ENCODE measurements at regions not wholly inside any gene's neighbourhood (a gene's known extent, or its start where the extent isn't known, plus 50 kb on each side); places are given as distances from the start of the nearest gene placed in this dataset.

DNA sequence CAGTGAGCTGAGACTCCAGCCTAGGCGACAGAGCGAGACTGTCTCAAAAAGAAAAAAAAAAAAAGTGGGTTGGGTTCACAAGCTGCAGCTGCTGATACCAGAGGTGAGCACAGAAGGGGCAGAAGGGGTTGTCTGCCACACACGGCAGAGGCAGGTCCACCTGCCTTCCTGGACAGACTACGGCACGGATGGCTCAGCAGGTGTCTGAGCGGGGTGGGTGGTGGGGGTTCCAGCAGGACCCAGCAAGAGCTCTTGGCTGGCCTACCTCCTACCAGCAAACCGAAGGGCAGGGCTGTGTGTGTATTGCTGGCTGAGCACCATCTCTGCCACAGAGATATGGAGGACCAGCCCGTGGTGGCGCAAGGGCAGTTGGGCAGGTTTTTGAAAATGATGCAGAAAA lies 130.4 kb upstream of the ASB18 start:
- no peaks in the 10 kb centered on the region for H3K36me3 ChIP-seq
- intact Hi-C loops (cut with DNase I) = no loop called here
- no peaks in the 10 kb centered on the region for H3K4me1 ChIP-seq
- H3K4me3 ChIP-seq = no peak overlapping the region
- H3K27ac ChIP-seq = no peak overlapping the region
- DNase-seq (no peak), ATAC-seq (no peak)
- TF ChIP-seq, protein P1, sequence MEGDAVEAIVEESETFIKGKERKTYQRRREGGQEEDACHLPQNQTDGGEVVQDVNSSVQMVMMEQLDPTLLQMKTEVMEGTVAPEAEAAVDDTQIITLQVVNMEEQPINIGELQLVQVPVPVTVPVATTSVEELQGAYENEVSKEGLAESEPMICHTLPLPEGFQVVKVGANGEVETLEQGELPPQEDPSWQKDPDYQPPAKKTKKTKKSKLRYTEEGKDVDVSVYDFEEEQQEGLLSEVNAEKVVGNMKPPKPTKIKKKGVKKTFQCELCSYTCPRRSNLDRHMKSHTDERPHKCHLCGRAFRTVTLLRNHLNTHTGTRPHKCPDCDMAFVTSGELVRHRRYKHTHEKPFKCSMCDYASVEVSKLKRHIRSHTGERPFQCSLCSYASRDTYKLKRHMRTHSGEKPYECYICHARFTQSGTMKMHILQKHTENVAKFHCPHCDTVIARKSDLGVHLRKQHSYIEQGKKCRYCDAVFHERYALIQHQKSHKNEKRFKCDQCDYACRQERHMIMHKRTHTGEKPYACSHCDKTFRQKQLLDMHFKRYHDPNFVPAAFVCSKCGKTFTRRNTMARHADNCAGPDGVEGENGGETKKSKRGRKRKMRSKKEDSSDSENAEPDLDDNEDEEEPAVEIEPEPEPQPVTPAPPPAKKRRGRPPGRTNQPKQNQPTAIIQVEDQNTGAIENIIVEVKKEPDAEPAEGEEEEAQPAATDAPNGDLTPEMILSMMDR (IDR thresholded peaks at IDR 0.05) = no peak
- H3K9me3 ChIP-seq = no peaks in the 10 kb centered on the region
- peaks cover 5% of the 10 kb centered on the region for H3K27me3 ChIP-seq (ENCODE audit: low read depth)

DNA sequence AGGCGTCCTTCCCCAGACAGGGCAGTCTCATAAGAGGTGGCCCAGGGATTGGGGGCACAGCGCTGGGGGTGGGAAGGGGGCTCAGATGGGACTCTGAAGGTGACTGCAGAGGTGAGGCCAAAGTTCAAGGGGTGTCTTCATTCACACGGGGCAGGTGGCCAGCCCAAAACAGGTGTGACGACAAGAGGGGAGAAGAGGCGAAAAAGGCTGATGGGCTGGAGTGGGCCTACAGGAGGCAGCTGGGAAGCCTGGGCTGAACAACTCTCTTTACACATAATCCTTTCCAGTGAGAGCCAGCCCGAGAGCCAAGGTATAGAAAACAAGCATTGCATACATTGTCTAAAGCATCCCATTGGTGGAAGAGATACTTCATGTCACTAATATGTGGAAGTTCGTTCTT lies 130.9 kb upstream of the ASB18 start:
- intact Hi-C loops (cut with DNase I) = no loop called here
- H3K4me3 ChIP-seq = no peak overlapping the region
- peaks cover 5% of the 10 kb centered on the region for H3K27me3 ChIP-seq (ENCODE audit: low read depth)
- TF ChIP-seq, protein P1 (IDR thresholded peaks at IDR 0.05) = no peak
- ATAC-seq (no peak), DNase-seq (no peak)
- no peak overlapping the region for H3K27ac ChIP-seq
- H3K9me3 ChIP-seq = no peaks in the 10 kb centered on the region
- no peaks in the 10 kb centered on the region for H3K36me3 ChIP-seq
- H3K4me1 ChIP-seq = no peaks in the 10 kb centered on the region

DNA sequence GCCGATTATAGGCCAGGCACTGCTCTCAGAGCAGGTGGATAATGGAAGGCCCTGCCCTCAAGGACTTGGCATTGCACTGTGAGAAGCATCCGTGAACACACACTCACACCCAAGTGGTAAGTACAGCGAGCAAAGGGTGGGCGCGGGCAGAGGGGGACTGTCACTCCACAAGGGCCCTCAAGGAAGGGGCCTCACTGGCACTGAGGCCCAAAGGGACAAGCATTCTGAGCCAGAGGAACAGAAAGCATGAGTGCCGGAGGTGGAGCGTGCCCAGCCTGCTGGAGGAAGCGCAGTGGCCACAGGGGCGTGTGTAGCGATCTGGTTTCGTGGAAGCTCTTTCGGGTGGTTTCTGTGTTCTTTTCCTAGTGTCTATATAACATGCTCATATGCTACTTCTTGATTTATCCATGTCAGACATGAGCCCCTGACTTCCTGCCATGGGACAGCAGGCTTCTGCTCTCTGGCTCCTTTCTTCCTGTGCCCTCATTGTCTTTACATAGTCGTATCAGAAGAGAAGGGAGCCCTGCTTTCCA lies 132.7 kb upstream of the ASB18 start:
- DNase-seq = no peak
- TF ChIP-seq, protein P1 (IDR thresholded peaks at IDR 0.05) = no peak
- intact Hi-C loops (cut with DNase I) = no loop called here
- no peaks in the 10 kb centered on the region for H3K36me3 ChIP-seq
- no peaks in the 10 kb centered on the region for H3K9me3 ChIP-seq
- no peaks in the 10 kb centered on the region for H3K4me1 ChIP-seq
- no peak for ATAC-seq
- no peak overlapping the region for H3K27ac ChIP-seq
- peaks cover 5% of the 10 kb centered on the region for H3K27me3 ChIP-seq (ENCODE audit: low read depth)
- no peak overlapping the region for H3K4me3 ChIP-seq

DNA sequence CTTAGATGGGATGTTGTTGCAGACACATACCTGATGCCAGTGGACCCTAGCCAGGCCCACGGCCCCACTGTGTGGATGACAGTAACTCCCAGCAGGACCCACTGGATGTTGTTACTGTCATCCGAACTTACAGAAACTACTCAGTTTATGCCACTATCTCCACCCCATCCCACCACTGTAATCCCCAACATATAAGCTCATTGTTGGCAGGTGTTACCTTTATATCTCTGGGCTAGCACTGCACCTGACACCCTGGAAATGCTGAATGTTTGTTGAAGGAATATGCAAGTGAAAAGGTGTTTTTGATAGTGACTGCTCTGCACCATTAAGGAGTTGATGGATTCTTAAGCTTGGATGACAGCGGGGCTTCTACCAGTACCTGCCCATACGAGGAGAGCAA lies 133.5 kb upstream of the ASB18 start:
- Histone ChIP-seq H3K4me3 (no peak overlapping the region), H3K4me1 (no peaks in the 10 kb centered on the region), H3K27ac (no peak overlapping the region), H3K27me3 (ENCODE audit: low read depth) (peaks cover 5% of the 10 kb centered on the region), H3K36me3 (no peaks in the 10 kb centered on the region), H3K9me3 (no peaks in the 10 kb centered on the region)
- intact Hi-C loops (cut with DNase I) = no loop called here
- ATAC-seq (no peak), DNase-seq (no peak)
- TF ChIP-seq, protein P1 (IDR thresholded peaks at IDR 0.05) = no peak

DNA sequence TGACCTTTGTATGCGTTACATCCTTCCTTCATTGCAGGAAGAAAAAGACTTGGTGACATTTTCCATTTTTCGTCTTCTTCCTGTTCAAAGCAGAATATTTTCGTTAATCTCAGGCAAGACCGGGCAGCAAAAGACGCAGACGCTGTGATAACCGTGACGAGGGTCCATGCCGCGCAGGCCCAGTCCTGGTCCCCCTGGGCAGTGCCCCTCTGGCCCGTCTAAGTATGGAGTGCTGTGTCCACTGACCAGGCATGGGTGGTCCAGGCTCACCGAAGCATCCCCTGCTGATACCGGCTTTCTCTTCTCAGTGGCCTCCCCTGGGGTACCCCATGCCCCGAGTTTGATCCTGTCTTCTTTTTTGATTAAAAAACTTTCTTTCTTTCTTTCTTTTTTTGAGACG lies 135.2 kb upstream of the ASB18 start:
- H3K36me3 ChIP-seq = no peaks in the 10 kb centered on the region
- intact Hi-C loops (cut with DNase I) = no loop called here
- TF ChIP-seq, protein P1 (IDR thresholded peaks at IDR 0.05) = no peak
- ATAC-seq = no peak
- no peaks in the 10 kb centered on the region for H3K9me3 ChIP-seq
- no peaks in the 10 kb centered on the region for H3K27me3 ChIP-seq (ENCODE audit: low read depth)
- no peak overlapping the region for H3K27ac ChIP-seq
- no peaks in the 10 kb centered on the region for H3K4me1 ChIP-seq
- no peak overlapping the region for H3K4me3 ChIP-seq
- no peak for DNase-seq

All from lower lobe of right lung (tissue), 2 donors.